CD14-positive monocyte (primary cell): ENCODE measurements at regions not wholly inside any gene's neighbourhood (a gene's known extent, or its start where the extent isn't known, plus 50 kb on each side); places are given as distances from the start of the nearest gene placed in this dataset.

ENCODE experiments used
- DNase-seq, 3 donors: peaks; one replicate each; pipeline ENCODE4 v3.0.0-alpha.2; 2011 to 2022
- H2AFZ ChIP-seq: 2 replicates; pipeline ENCODE4 v1.6.0; 2012; ENCODE audit warnings: mild to moderate bottlenecking, low read depth, low read length, inconsistent platforms; ENCODE audit not compliant: insufficient read depth, poor library complexity, severe bottlenecking
- H3K27ac ChIP-seq, 2 donors: 1 replicate in 1 of 2; 2 replicates in 1 of 2; pipeline ENCODE4 v1.5.1; 2012 to 2013; ENCODE audit warnings: low read length in 2 of 2, control low read depth in 1 of 2, inconsistent platforms in 1 of 2, low read depth in 1 of 2, mild to moderate bottlenecking in 1 of 2
- H3K27me3 ChIP-seq, 2 donors: one replicate each; pipeline versions ENCODE4 v1.6.0 to v1.6.1; 2011 to 2013; ENCODE audit warnings: low read length in 2 of 2; ENCODE audit not compliant: control insufficient read depth in 2 of 2, insufficient read depth in 2 of 2
- H3K36me3 ChIP-seq, 2 donors: replicated peaks in 1 of 2; 1 replicate in 1 of 2; 2 replicates in 1 of 2; pipeline versions ENCODE4 v1.5.1 to v1.6.1; 2012 to 2013; ENCODE audit warnings: low read length in 2 of 2, control low read depth in 1 of 2, inconsistent platforms in 1 of 2, mild to moderate bottlenecking in 1 of 2; ENCODE audit not compliant: insufficient read depth in 2 of 2, control insufficient read depth in 1 of 2
- H3K4me1 ChIP-seq, 2 donors: 1 replicate in 1 of 2; 2 replicates in 1 of 2; pipeline versions ENCODE4 v1.5.1 to v1.6.1; 2012 to 2013; ENCODE audit warnings: low read length in 2 of 2, control low read depth in 1 of 2, inconsistent platforms in 1 of 2, mild to moderate bottlenecking in 1 of 2, moderate library complexity in 1 of 2; ENCODE audit not compliant: insufficient read depth in 2 of 2, control insufficient read depth in 1 of 2
- H3K4me2 ChIP-seq: replicated peaks from 2 replicates; pipeline ENCODE3; 2012; ENCODE audit warnings: low read length, moderate library complexity, mild to moderate bottlenecking; ENCODE audit not compliant: poor library complexity, severe bottlenecking; ENCODE audit errors: extremely low read depth
- H3K4me3 ChIP-seq, 3 experiments: fragments of 200-600 bp in 1 of 3; sonication (generic) in 1 of 3; replicated peaks in 1 of 3; 1 replicate in 2 of 3; 2 replicates in 1 of 3; pipeline ENCODE4 v1.5.1; 2011 to 2013; ENCODE audit warnings: low read length in 3 of 3, mild to moderate bottlenecking in 3 of 3, control low read depth in 2 of 3, low read depth in 2 of 3, inconsistent platforms in 1 of 3, moderate library complexity in 1 of 3
- H3K79me2 ChIP-seq: 2 replicates; pipeline ENCODE4 v1.6.0; 2012; ENCODE audit warnings: mild to moderate bottlenecking, control low read depth, inconsistent platforms, low read length, moderate library complexity; ENCODE audit not compliant: insufficient read depth
- H3K9ac ChIP-seq: 2 replicates; pipeline ENCODE4 v1.6.0; 2017; ENCODE audit warnings: low read length, mild to moderate bottlenecking; ENCODE audit not compliant: insufficient read depth, poor library complexity, severe bottlenecking
- H3K9me3 ChIP-seq, 2 donors: replicated peaks in 1 of 2; 1 replicate in 1 of 2; 2 replicates in 1 of 2; pipeline versions ENCODE4 v1.5.1 to v1.6.1; 2012 to 2013; ENCODE audit warnings: low read length in 2 of 2, control low read depth in 1 of 2; ENCODE audit not compliant: control insufficient read depth in 1 of 2, insufficient read depth in 1 of 2
- H4K20me1 ChIP-seq: 2 replicates; pipeline ENCODE4 v1.6.0; 2012; ENCODE audit warnings: mild to moderate bottlenecking, low read length, control low read depth, moderate library complexity; ENCODE audit not compliant: insufficient read depth
- H3K27ac Mint-ChIP-seq, 7 donors: one replicate each; pipeline ENCODE4 v1.8.0; 2020; ENCODE audit warnings: mild to moderate bottlenecking in 7 of 7, mixed read lengths in 7 of 7, moderate library complexity in 6 of 7, inconsistent platforms in 2 of 7
- H3K27me3 Mint-ChIP-seq, 3 donors: one replicate each; pipeline ENCODE4 v1.8.0; 2021 to 2022; ENCODE audit warnings: low read depth in 3 of 3, mild to moderate bottlenecking in 3 of 3, mixed read lengths in 3 of 3, moderate library complexity in 3 of 3, inconsistent platforms in 1 of 3
- H3K36me3 Mint-ChIP-seq, 2 donors: one replicate each; pipeline ENCODE4 v1.8.0; 2020; ENCODE audit warnings: mixed read lengths in 2 of 2, inconsistent platforms in 1 of 2, mild to moderate bottlenecking in 1 of 2
- H3K4me1 Mint-ChIP-seq: one replicate; pipeline ENCODE4 v1.8.0; 2020; ENCODE audit warnings: mild to moderate bottlenecking, mixed read lengths
- H3K4me3 Mint-ChIP-seq, 2 donors: one replicate each; pipeline ENCODE4 v1.8.0; 2020; ENCODE audit warnings: mild to moderate bottlenecking in 2 of 2, mixed read lengths in 2 of 2, moderate library complexity in 1 of 2
- H3K9me3 Mint-ChIP-seq, 7 donors: one replicate each; pipeline ENCODE4 v1.8.0; 2020 to 2022; ENCODE audit warnings: mixed read lengths in 7 of 7, mild to moderate bottlenecking in 6 of 7, moderate library complexity in 6 of 7, inconsistent platforms in 2 of 7
- CTCF ChIP-seq: fragments of 200-600 bp; IDR thresholded peaks from one replicate; pipeline ENCODE4 v1.8.0; 2022; ENCODE audit warnings: antibody characterized with exemption, mild to moderate bottlenecking
- WGBS: methylation state at CpG from one replicate; pipeline ENCODE4 v1.1.5; 2013; ENCODE audit warnings: missing lambda C conversion rate; ENCODE audit not compliant: insufficient coverage; 5-methylcytosine and 5-hydroxymethylcytosine counted together
- intact Hi-C, 2 donors: fragments of 100-400 bp; cut with micrococcal nuclease; formaldehyde crosslinking; loops; one replicate each; pipeline versions ENCODE4 v1.15.0 to v1.15.1; 2023

GRCh38 chr2:17182399-17182798 is 335.8 kb downstream of the RAD51AP2 start:
- H3K27me3 Mint-ChIP-seq = no peaks in the 10 kb centered on the region
- no peak for TF ChIP-seq CTCF
- Histone ChIP-seq H2AFZ (no peak overlapping the region), H3K36me3 (no peaks in the 10 kb centered on the region), H3K4me2 (no peak overlapping the region), H3K4me3 (no peak overlapping the region), H3K79me2 (no peaks in the 10 kb centered on the region), H3K27ac (no peak overlapping the region), H3K9ac (no peak overlapping the region), H3K9me3 (no peaks in the 10 kb centered on the region), H3K27me3 (no peaks in the 10 kb centered on the region), H3K4me1 (no peaks in the 10 kb centered on the region), H4K20me1 (no peaks in the 10 kb centered on the region)
- no peaks in the 10 kb centered on the region for H3K4me1 Mint-ChIP-seq
- no peak for DNase-seq
- no peak overlapping the region for H3K27ac Mint-ChIP-seq
- H3K4me3 Mint-ChIP-seq = no peak overlapping the region
- no peaks in the 10 kb centered on the region for H3K36me3 Mint-ChIP-seq
- peaks cover 0 to 2% (median 0%) of the 10 kb centered on the region in 7 donors for H3K9me3 Mint-ChIP-seq
- intact Hi-C loops = no loop called here

- Histone ChIP-seq H2AFZ (no peak overlapping the region), H3K4me1 (no peaks in the 10 kb centered on the region), H3K4me2 (no peak overlapping the region), H3K4me3 (no peak overlapping the region), H3K27ac (no peak overlapping the region), H3K9me3 (no peaks in the 10 kb centered on the region), H3K79me2 (no peaks in the 10 kb centered on the region), H3K27me3 (no peaks in the 10 kb centered on the region), H3K9ac (no peak overlapping the region), H4K20me1 (no peaks in the 10 kb centered on the region), H3K36me3 (no peaks in the 10 kb centered on the region)
- no peak for TF ChIP-seq CTCF
- Mint-ChIP-seq H3K36me3 (no peaks in the 10 kb centered on the region), H3K9me3 (peaks cover 0 to 2% (median 0%) of the 10 kb centered on the region in 7 donors), H3K27ac (no peak overlapping the region), H3K4me3 (no peak overlapping the region), H3K27me3 (no peaks in the 10 kb centered on the region), H3K4me1 (no peaks in the 10 kb centered on the region)
- intact Hi-C loops = no loop called here
- no peak for DNase-seq
- WGBS = 100% methylated on average over 1 of the region's 4 CpGs
Observed at GRCh38 chr2:17181051-17181752, 337.0 kb downstream of the RAD51AP2 start.
